Adrenal gland (tissue), 9 donors: ENCODE measurements at regions not wholly inside any gene's neighbourhood (a gene's known extent, or its start where the extent isn't known, plus 50 kb on each side); places are given as distances from the start of the nearest gene placed in this dataset.

ENCODE experiments used
- DNase-seq, 7 donors: peaks; one replicate each; pipeline ENCODE4 v3.0.0-alpha.2; 2019 to 2020
- H3K27ac ChIP-seq, 5 donors: fragments of 200-600 bp; sonication (generic) in 4 of 5; 1 replicate in 3 of 5; 2 replicates in 2 of 5; pipeline versions ENCODE4 v1.5.1 to v1.8.0; 2016 to 2020; ENCODE audit warnings: mild to moderate bottlenecking in 1 of 5
- H3K27me3 ChIP-seq: fragments of 200-600 bp; 2 replicates; pipeline ENCODE4 v1.8.0; 2021
- H3K36me3 ChIP-seq, 2 donors: fragments of 200-600 bp; replicated peaks in 1 of 2; 1 replicate in 1 of 2; 2 replicates in 1 of 2; pipeline versions ENCODE4 v1.5.1 to v1.8.0; 2018 to 2022
- H3K4me1 ChIP-seq, 2 donors: fragments of 200-600 bp; replicated peaks in 1 of 2; 1 replicate in 1 of 2; 2 replicates in 1 of 2; pipeline versions ENCODE4 v1.5.1 to v1.8.0; 2018 to 2021
- H3K4me3 ChIP-seq, 4 donors: fragments of 200-600 bp; sonication (generic) in 3 of 4; one replicate each; pipeline ENCODE4 v1.5.1; 2016 to 2018
- H3K9me3 ChIP-seq, 3 donors: fragments of 200-600 bp; sonication (generic) in 1 of 3; replicated peaks in 1 of 3; 1 replicate in 2 of 3; 2 replicates in 1 of 3; pipeline versions ENCODE4 v1.5.1 to v1.8.0; 2016 to 2021
- POLR2A ChIP-seq, 2 donors: fragments of 450-650 bp; IDR thresholded peaks; one replicate each; pipeline ENCODE4 v1.6.1; 2017; ENCODE audit warnings: antibody characterized with exemption in 2 of 2, mild to moderate bottlenecking in 2 of 2, moderate library complexity in 1 of 2
- WGBS, 4 donors: extraction: QIAGEN DNeasy Blood & Tissue Kit in 2 of 4; methylation state at CpG; one replicate each; pipeline versions ENCODE4 v1.1.5 to v1.1.7; 2013 to 2017; 5-methylcytosine and 5-hydroxymethylcytosine counted together
- intact Hi-C, 2 donors: fragments of 100-400 bp; cut with DNase I; formaldehyde crosslinking; loops; one replicate each; pipeline versions ENCODE4 v1.14.1 to v1.15.0; 2022 to 2023
- TF ChIP-seq, protein P1 (sequence below), 6 experiments: fragments of 450-650 bp in 4 of 6; fragments of 200-600 bp in 2 of 6; sonication (generic) in 1 of 6; IDR thresholded peaks; 1 replicate in 5 of 6; 2 replicates in 1 of 6; pipeline versions ENCODE4 v1.5.1 to v1.8.0; 2016 to 2021; ENCODE audit warnings: antibody characterized with exemption in 6 of 6, mild to moderate bottlenecking in 2 of 6, moderate library complexity in 1 of 6
- donor health status: healthy with polysubstance abuse.
- donor health status: Bipolar disorder and iron deficiency.
- donor health status: DM: yes; HTN: yes; CAD: no.
- donor health status: DM: no; HTN: no; CAD: no.
- donor health status: DM: no; HTN: no; CAD: no.

- 74 to 79% (median 76%) methylated on average over 7 of the region's 7 CpGs for WGBS, 4 donors
- Histone ChIP-seq H3K9me3 (no peaks in the 10 kb centered on the region), H3K27ac (no peak overlapping the region), H3K36me3 (no peaks in the 10 kb centered on the region), H3K27me3 (no peaks in the 10 kb centered on the region), H3K4me3 (no peak overlapping the region), H3K4me1 (no peaks in the 10 kb centered on the region)
- DNase-seq: no peak
- intact Hi-C loops: no loop called here
- TF ChIP-seq, protein P1, sequence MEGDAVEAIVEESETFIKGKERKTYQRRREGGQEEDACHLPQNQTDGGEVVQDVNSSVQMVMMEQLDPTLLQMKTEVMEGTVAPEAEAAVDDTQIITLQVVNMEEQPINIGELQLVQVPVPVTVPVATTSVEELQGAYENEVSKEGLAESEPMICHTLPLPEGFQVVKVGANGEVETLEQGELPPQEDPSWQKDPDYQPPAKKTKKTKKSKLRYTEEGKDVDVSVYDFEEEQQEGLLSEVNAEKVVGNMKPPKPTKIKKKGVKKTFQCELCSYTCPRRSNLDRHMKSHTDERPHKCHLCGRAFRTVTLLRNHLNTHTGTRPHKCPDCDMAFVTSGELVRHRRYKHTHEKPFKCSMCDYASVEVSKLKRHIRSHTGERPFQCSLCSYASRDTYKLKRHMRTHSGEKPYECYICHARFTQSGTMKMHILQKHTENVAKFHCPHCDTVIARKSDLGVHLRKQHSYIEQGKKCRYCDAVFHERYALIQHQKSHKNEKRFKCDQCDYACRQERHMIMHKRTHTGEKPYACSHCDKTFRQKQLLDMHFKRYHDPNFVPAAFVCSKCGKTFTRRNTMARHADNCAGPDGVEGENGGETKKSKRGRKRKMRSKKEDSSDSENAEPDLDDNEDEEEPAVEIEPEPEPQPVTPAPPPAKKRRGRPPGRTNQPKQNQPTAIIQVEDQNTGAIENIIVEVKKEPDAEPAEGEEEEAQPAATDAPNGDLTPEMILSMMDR (IDR thresholded peaks at IDR 0.05): no peak
- TF ChIP-seq POLR2A (IDR thresholded peaks at IDR 0.05): no peak
Measured at GRCh38 chr13:40490086-40490758, 176.2 kb downstream of the FOXO1 start.

GRCh38 chr13:40492511-40492910 is 173.9 kb downstream of the FOXO1 start:
- intact Hi-C loops: no loop called here

DNA sequence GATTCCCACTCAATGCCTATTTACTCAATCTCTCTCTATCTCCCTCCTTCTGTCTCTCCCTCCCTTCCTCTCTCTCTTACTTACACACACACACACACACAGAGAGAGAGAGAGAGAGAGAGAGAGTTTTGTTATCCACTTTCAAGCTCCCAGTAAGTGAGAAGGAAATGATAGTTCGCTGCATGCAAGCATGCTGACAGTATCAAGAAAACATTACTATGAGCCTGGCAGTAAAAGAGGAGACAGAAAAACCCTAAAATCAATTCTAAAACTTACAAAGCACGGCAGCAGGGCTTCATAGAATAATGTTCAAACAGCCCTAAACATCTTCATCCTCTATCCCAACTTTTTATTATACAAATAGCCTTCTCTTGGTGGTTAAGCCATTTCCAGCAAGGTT is 171.9 kb downstream of the FOXO1 start:
- Histone ChIP-seq H3K27me3 (no peaks in the 10 kb centered on the region), H3K27ac (no peak overlapping the region), H3K4me3 (no peak overlapping the region), H3K9me3 (no peaks in the 10 kb centered on the region), H3K36me3 (no peaks in the 10 kb centered on the region), H3K4me1 (no peaks in the 10 kb centered on the region)
- DNase-seq: no peak
- WGBS, 4 donors: 58 to 68% (median 66%) methylated on average over 2 of the region's 2 CpGs
- TF ChIP-seq, protein P1 (IDR thresholded peaks at IDR 0.05): no peak
- no peak for TF ChIP-seq POLR2A (IDR thresholded peaks at IDR 0.05)
- intact Hi-C loops: no loop called here

More at GRCh38 chr13:40492511-40492910, 173.9 kb downstream of the FOXO1 start:
- H3K9me3 ChIP-seq: no peaks in the 10 kb centered on the region
- no peaks in the 10 kb centered on the region for H3K4me1 ChIP-seq
- DNase-seq: no peak
- no peak overlapping the region for H3K27ac ChIP-seq
- no peak overlapping the region for H3K4me3 ChIP-seq
- 81 to 96% (median 92%) methylated on average over 4 to 9 of the region's 9 CpGs for WGBS, 4 donors
- TF ChIP-seq POLR2A (IDR thresholded peaks at IDR 0.05): no peak
- TF ChIP-seq, protein P1 (IDR thresholded peaks at IDR 0.05): no peak
- H3K27me3 ChIP-seq: no peaks in the 10 kb centered on the region
- no peaks in the 10 kb centered on the region for H3K36me3 ChIP-seq

DNA sequence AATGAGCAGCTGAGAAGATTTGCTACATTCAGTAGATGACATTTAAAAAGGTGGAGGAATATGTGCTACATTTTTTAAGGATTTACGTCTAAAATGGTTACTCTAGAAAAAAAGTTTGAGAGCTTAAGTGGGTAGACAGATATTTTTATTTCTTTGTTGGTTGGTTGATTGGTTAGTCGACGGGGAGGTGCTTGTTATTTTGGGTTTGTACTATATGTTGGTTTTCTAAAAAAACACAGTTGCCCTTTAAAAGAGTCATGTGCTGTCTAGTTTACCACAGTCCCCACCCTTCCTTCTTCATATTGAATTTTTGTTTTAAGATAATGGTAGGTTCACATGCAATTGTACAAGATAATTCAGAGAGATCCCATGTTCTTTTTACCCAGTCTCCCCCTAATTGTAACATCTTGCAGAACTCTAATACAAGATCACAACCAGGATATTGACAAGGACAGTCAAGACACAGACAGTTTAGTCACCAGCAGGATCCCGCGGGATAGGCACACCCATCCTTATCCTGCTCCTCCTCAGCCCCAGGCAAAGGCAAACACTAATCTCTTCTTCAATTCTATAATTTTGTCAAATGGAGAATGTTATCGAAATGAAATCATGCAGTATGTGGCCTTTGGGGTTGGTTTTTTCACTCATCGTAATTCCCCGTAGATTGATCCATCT is 171.4 kb downstream of the FOXO1 start:
- peak in 1 of 7 donors; percentile 10 for DNase-seq
- intact Hi-C loops: no loop called here
- no peaks in the 10 kb centered on the region for H3K9me3 ChIP-seq
- WGBS, 4 donors: 73 to 91% (median 83%) methylated on average over 8 of the region's 8 CpGs
- TF ChIP-seq POLR2A (IDR thresholded peaks at IDR 0.05): no peak
- TF ChIP-seq, protein P1 (IDR thresholded peaks at IDR 0.05): no peak
- H3K4me1 ChIP-seq: no peaks in the 10 kb centered on the region
- H3K27me3 ChIP-seq: no peaks in the 10 kb centered on the region
- H3K27ac ChIP-seq: no peak overlapping the region
- H3K36me3 ChIP-seq: no peaks in the 10 kb centered on the region
- H3K4me3 ChIP-seq: no peak overlapping the region
